ENCODE measurements at regions not wholly inside any gene's neighbourhood (a gene's known extent, or its start where the extent isn't known, plus 50 kb on each side); places are given as distances from the start of the nearest gene placed in this dataset.

DNA sequence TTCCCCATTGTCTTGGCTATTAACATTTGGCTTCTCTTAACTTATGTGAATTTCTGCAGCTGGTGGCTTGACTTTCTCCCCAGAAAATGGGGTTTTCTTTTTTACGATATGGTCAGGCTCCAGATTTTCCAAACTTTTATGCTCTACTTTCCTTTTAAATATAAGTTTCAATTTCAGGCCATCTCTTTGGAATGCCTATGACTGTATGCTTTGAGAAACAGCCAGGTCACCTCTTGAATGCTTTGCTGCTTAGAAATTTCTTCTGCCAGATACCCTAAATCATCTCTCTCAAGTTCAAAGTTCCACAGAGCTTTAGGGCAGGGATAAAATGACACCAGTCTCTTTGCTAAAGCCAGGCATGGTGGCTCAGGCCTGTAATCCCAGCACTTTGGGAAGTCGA, 212.9 kb upstream of the SMIM31 start:
- ATAC-seq = no peak

GRCh38 chr4:164542431-164542830, 211.5 kb upstream of the SMIM31 start:
- Histone ChIP-seq H3K9me3 (no peaks in the 10 kb centered on the region), H3K36me3 (no peaks in the 10 kb centered on the region), H3K27me3 (no peaks in the 10 kb centered on the region), H3K27ac (no peak overlapping the region), H3K4me3 (no peak overlapping the region), H3K4me1 (no peaks in the 10 kb centered on the region)
- intact Hi-C loops (cut with DNase I) = no loop called here
- no peak for ATAC-seq
- TF ChIP-seq, protein P1, sequence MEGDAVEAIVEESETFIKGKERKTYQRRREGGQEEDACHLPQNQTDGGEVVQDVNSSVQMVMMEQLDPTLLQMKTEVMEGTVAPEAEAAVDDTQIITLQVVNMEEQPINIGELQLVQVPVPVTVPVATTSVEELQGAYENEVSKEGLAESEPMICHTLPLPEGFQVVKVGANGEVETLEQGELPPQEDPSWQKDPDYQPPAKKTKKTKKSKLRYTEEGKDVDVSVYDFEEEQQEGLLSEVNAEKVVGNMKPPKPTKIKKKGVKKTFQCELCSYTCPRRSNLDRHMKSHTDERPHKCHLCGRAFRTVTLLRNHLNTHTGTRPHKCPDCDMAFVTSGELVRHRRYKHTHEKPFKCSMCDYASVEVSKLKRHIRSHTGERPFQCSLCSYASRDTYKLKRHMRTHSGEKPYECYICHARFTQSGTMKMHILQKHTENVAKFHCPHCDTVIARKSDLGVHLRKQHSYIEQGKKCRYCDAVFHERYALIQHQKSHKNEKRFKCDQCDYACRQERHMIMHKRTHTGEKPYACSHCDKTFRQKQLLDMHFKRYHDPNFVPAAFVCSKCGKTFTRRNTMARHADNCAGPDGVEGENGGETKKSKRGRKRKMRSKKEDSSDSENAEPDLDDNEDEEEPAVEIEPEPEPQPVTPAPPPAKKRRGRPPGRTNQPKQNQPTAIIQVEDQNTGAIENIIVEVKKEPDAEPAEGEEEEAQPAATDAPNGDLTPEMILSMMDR (IDR thresholded peaks at IDR 0.05) = no peak
- no peak for DNase-seq

More for the DNA sequence above, 212.9 kb upstream of the SMIM31 start:
- DNase-seq = no peak
- TF ChIP-seq, protein P1 (IDR thresholded peaks at IDR 0.05) = no peak
- H3K4me3 ChIP-seq = no peak overlapping the region
- H3K27ac ChIP-seq = no peak overlapping the region
- no peaks in the 10 kb centered on the region for H3K27me3 ChIP-seq
- intact Hi-C loops (cut with DNase I) = no loop called here
- no peaks in the 10 kb centered on the region for H3K36me3 ChIP-seq
- H3K9me3 ChIP-seq = no peaks in the 10 kb centered on the region
- H3K4me1 ChIP-seq = no peaks in the 10 kb centered on the region

GRCh38 chr4:164550989-164551712, 202.8 kb upstream of the SMIM31 start:
- ATAC-seq = no peak
- Histone ChIP-seq H3K9me3 (no peaks in the 10 kb centered on the region), H3K4me3 (no peak overlapping the region), H3K27ac (no peak overlapping the region), H3K36me3 (no peaks in the 10 kb centered on the region), H3K27me3 (no peaks in the 10 kb centered on the region), H3K4me1 (no peaks in the 10 kb centered on the region)
- TF ChIP-seq, protein P1 (IDR thresholded peaks at IDR 0.05) = no peak
- no peak for DNase-seq
- intact Hi-C loops (cut with DNase I) = no loop called here

DNA sequence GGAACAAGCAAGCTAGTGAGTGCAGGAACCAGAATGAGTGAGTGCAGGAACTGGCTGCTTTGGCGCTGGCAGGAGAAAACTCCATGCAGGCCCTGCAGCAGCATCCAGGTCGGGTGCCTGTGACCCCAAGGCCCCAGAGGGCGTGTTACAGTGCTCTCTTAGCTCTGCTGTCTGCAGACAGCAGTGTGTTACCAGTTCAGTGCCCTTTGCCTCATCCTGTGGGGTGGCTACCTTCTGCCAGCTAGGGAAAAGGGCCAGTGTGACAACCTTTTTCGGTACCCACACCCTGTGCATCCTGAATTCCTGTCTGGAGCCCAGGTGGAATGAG, 202.3 kb upstream of the SMIM31 start:
- Histone ChIP-seq H3K36me3 (no peaks in the 10 kb centered on the region), H3K27ac (no peak overlapping the region), H3K4me1 (no peaks in the 10 kb centered on the region), H3K4me3 (no peak overlapping the region), H3K27me3 (no peaks in the 10 kb centered on the region), H3K9me3 (no peaks in the 10 kb centered on the region)
- no peak for DNase-seq
- intact Hi-C loops (cut with DNase I) = no loop called here
- ATAC-seq = peak; percentile 17
- TF ChIP-seq, protein P1 (IDR thresholded peaks at IDR 0.05) = no peak

- ATAC-seq (no peak), DNase-seq (no peak)
- H3K4me1 ChIP-seq = no peaks in the 10 kb centered on the region
- H3K9me3 ChIP-seq = no peaks in the 10 kb centered on the region
- H3K27ac ChIP-seq = no peak overlapping the region
- no peaks in the 10 kb centered on the region for H3K27me3 ChIP-seq
- H3K4me3 ChIP-seq = no peak overlapping the region
- H3K36me3 ChIP-seq = no peaks in the 10 kb centered on the region
- intact Hi-C loops (cut with DNase I) = no loop called here
- TF ChIP-seq, protein P1 (IDR thresholded peaks at IDR 0.05) = no peak
Observed at GRCh38 chr4:164571593-164572390, 182.1 kb upstream of the SMIM31 start.

All from upper lobe of right lung (tissue), 1 donor.